GM19025 (cell line): ENCODE measurements at regions not wholly inside any gene's neighbourhood (a gene's known extent, or its start where the extent isn't known, plus 50 kb on each side); places are given as distances from the start of the nearest gene placed in this dataset.

Experiments used
- ATAC-seq: cut with Tn5 transposase; IDR thresholded peaks from one replicate; pipeline ENCODE4 v1.9.1; 2021; ENCODE audit warnings: mild to moderate bottlenecking, low read depth, moderate library complexity; ENCODE audit not compliant: unreplicated experiment

GRCh38 chr5:142479150-142479549, 154.3 kb upstream of the SPRY4 start:
- no peak for ATAC-seq

GRCh38 chr5:142478113-142478512, 153.3 kb upstream of the SPRY4 start:
- ATAC-seq = no peak

GRCh38 chr5:142475102-142475513, 150.3 kb upstream of the SPRY4 start:
- ATAC-seq = no peak

GRCh38 chr5:142474431-142475094, 149.7 kb upstream of the SPRY4 start:
- ATAC-seq = no peak

- ATAC-seq = no peak
Measured at GRCh38 chr5:142473038-142473437, 148.2 kb upstream of the SPRY4 start.

- ATAC-seq = no peak
Measured at GRCh38 chr5:142472306-142472951, 147.6 kb upstream of the SPRY4 start.

GRCh38 chr5:142466195-142466971, 141.6 kb upstream of the SPRY4 start:
- no peak for ATAC-seq

- ATAC-seq = no peak
Measured at GRCh38 chr5:142465476-142465875, 140.7 kb upstream of the SPRY4 start.

- no peak for ATAC-seq
Measured at GRCh38 chr5:142463904-142464303, 139.1 kb upstream of the SPRY4 start.

GRCh38 chr5:142461028-142461590, 136.3 kb upstream of the SPRY4 start:
- ATAC-seq = no peak

GRCh38 chr5:142459209-142459608, 134.4 kb upstream of the SPRY4 start:
- ATAC-seq = no peak

- no peak for ATAC-seq
Measured at GRCh38 chr5:142455856-142456255, 131.0 kb upstream of the SPRY4 start.

- ATAC-seq = no peak
Measured at GRCh38 chr5:142453932-142454331, 129.1 kb upstream of the SPRY4 start.

GRCh38 chr5:142450419-142450818, 125.6 kb upstream of the SPRY4 start:
- no peak for ATAC-seq

GRCh38 chr5:142447887-142448286, 123.1 kb upstream of the SPRY4 start:
- ATAC-seq = no peak

GRCh38 chr5:142446960-142447279, 122.1 kb upstream of the SPRY4 start:
- ATAC-seq = no peak

- ATAC-seq = no peak
Measured at GRCh38 chr5:142446131-142446959, 121.5 kb upstream of the SPRY4 start.

GRCh38 chr5:142445266-142445665, 120.4 kb upstream of the SPRY4 start:
- no peak for ATAC-seq

- ATAC-seq = no peak
Measured at GRCh38 chr5:142441616-142442015, 116.8 kb upstream of the SPRY4 start.

- no peak for ATAC-seq
Measured at GRCh38 chr5:142439207-142439860, 114.5 kb upstream of the SPRY4 start.
